Putamen (tissue), 1 donor: ENCODE measurements at regions not wholly inside any gene's neighbourhood (a gene's known extent, or its start where the extent isn't known, plus 50 kb on each side); places are given as distances from the start of the nearest gene placed in this dataset.

ENCODE experiments used
- DNase-seq: peaks from one replicate; pipeline ENCODE4 v3.0.0-alpha.2; 2016; ENCODE audit warnings: low spot score

DNA sequence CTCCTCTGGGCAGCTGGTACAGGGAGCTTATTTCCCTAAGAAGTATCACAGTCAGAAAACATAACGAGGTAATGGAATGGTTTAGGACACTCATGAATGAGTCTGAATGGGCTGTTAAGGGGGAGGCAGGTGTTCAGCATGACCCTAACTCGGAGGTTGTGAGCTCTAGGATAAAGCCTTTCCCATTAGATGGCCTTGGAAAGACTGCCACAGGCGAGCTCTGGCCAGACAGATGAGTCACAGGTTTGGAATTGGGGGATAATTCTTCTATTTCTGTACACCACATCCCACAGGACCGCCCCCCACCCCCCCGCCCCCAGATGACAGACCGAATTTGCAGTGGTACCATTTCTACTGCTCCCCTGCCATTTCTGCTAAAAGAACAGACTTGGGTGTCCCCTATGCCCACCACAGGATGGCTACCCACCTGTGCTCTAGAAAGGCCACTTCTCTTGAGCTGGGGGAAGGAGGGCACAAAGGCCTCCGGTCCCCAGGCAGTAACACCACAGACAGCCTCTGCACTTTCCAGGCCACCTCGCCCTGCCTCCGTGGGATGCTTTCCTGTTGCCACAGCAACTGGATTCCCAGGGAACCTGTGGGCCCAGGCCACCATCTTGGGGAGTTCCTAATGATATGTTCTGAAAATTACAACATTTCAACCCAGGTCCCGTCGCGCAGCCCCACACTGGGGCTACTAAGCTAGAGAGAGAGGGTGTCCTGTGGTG lies 76.7 kb downstream of the TRIM29 start:
- DNase-seq: no peak

GRCh38 chr11:120060512-120060911 lies 77.4 kb downstream of the TRIM29 start:
- DNase-seq: no peak

DNA sequence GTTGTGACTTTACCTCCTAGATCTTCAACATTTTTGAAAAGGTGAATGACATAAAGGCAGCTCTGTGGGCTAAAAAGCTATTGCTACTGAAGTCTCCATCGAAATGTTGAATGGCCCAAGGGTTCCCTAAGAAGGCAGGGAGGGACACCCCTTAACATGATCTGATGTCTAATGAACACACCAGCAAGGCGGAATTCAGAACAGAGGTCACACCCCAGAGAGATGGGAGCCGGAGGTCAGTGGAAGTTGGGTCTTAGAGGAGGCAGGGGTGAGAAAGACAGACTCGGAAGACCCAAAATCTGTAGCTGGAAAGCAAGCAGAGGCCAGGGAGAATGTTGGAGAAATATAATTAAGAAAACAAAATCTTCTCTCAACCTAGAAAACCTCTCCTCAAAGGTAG lies 79.0 kb downstream of the TRIM29 start:
- no peak for DNase-seq

GRCh38 chr11:120057595-120058581 lies 80.0 kb downstream of the TRIM29 start:
- DNase-seq: no peak

- no peak for DNase-seq
Measured at GRCh38 chr11:120057028-120057330, 80.9 kb downstream of the TRIM29 start.

- no peak for DNase-seq
Measured at GRCh38 chr11:120056301-120057027, 81.4 kb downstream of the TRIM29 start.

- DNase-seq: no peak
Measured at GRCh38 chr11:120055646-120056045, 82.3 kb downstream of the TRIM29 start.

- no peak for DNase-seq
Measured at GRCh38 chr11:120054753-120055045, 83.2 kb downstream of the TRIM29 start.

DNA sequence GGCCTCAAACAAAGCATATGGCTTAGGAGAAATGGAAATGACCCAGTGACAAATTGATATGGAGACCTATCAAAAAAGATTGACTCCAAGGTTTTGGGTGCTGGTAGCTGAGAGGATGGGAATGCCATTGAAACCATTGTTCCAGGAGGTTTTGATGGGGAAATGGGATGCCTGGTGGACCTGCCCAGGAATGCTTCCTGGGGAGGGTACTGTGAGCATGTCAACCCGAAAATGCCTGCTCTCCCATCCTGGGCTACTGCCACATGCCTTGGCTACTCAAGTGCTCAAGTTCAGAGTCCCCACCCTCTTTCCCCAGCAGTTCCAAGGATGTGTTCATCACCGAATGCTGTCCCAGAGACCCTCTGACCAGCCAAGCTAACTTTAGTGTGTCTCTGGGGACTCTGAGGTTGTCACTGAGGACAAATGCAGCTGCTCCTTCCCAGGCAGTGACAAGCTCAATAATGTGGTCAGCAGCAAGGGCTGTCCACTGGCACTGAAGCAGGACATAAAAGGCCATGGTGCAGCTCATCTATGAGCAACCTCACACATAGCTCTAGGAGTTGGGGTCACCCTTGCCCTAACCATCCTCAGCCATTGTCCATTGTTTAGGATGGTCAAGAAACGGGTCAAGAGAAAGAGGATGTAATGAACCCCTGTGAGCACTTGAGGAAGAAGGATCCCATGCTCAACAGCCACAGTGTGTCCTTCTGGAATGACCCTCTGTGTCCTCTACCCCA lies 83.7 kb downstream of the TRIM29 start:
- DNase-seq: no peak

DNA sequence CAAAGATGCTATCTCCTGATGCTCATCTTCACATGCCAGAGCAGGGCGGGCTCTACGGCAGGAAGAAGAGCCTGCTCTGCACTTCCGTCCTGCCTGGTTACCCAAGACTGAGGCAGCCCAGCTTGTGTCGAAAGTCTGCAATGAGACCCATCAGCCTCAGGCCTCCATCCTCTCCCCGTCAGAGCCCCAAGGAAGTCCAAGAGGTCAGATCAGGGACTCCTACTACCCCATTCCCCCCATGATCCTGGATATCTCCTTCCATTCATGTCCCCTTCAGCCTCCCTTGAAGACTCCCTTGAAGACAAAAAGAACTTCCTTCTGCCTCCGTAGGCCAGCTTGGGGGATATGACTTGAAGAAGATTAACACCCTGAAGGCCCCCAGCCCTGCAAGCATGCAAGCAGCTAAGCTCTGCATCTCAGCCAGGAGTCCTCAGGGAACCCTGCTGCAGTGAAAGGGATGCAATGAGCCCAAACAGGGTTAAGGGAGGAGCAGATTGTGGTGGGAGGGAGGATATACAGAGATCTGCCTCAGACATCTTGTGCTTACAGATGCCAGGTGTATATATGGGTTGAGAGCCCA lies 85.6 kb downstream of the TRIM29 start:
- no peak for DNase-seq

- DNase-seq: no peak
Measured at GRCh38 chr11:120044011-120044675, 93.8 kb downstream of the TRIM29 start.

- DNase-seq: no peak
Measured at GRCh38 chr11:120043328-120043945, 94.5 kb downstream of the TRIM29 start.

- DNase-seq: no peak
Measured at GRCh38 chr11:120041625-120042024, 96.3 kb downstream of the TRIM29 start.

- DNase-seq: no peak
Measured at GRCh38 chr11:120040151-120040840, 97.6 kb downstream of the TRIM29 start.

GRCh38 chr11:120039039-120039438 lies 98.9 kb downstream of the TRIM29 start:
- no peak for DNase-seq

DNA sequence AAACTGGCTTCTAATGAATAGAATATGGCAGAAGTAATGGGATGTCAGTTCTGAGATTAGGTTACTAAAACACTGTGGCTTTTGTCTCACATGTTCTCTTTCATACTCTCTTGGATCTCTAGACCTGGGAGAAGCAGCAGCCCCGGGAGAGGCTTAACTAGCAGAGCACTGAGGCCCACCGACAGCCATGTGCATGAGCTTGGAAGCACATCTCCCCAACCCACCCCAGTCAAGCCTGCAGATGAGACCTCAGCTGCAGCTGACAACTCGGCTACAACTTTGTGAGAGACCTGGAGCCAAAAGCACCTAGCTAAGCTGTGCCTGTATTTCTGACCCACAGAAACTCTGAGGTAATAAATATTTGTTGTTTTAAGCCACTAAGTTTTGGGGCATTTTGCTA lies 100.8 kb downstream of the TRIM29 start:
- no peak for DNase-seq

DNA sequence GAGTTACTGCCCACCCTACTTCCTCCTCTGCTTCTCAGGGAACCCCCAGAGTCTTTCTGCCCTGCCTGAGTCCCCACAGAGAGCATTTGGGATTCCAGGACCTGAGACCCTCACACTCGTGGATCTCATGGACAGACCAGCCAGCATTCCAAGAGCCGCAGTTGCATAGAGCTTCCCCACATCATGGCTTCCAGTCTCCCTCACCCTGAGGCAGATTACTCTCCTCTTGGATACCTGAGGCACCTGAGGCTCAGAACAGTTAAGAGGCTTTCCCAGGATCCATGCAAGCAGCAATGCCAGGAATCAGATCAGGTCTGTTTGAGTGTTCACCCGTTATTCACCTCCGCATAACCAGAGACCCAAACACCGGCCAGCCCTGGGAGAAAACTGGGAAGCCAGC lies 102.2 kb downstream of the TRIM29 start:
- DNase-seq: no peak

DNA sequence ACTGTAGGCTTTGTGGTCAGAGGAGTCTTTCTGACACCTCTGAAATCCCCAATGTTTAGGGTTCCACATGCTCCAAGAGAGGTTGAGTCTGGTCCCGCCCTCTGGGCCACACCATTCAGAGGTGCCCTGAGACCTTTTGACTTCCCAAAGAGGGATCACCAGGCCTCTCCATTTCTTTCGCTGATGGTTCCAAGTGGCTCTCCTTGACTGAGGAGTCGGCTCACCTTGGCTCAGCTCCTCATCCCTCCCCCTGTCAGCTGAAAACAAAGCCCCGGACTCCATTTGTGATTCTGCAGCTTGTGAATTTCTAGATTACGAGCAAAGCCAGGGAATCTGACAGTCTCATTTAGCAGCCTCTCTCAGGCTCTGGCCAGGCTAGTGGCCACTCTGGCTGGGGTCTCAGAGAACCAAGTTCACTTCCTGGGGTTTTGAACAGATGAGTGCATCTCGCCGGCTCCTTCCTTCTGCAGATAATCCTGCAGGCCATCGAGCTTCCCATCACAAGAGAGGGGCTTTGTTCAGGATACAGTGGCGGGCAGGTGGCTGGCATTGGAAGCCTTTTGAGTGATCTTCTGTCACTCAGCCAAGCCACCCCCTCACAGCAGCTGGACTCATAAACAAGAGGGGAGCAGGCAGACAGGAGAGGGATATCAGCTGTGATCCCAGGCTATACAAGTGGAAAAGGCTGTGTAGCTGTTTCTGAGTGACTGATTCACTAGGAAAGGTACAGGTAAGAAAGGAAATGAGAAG lies 102.9 kb downstream of the TRIM29 start:
- no peak for DNase-seq

GRCh38 chr11:120034176-120034875 lies 103.6 kb downstream of the TRIM29 start:
- DNase-seq: no peak
